Endodermal cell (in vitro differentiated cells): ENCODE measurements at regions not wholly inside any gene's neighbourhood (a gene's known extent, or its start where the extent isn't known, plus 50 kb on each side); places are given as distances from the start of the nearest gene placed in this dataset.

Experiments used
- DNase-seq: peaks from one replicate; pipeline ENCODE4 v3.0.0-alpha.2; 2017
- H3K27ac ChIP-seq: 2 replicates; pipeline ENCODE4 v1.5.1; 2013; ENCODE audit warnings: mild to moderate bottlenecking, low read depth, low read length, moderate library complexity
- H3K27me3 ChIP-seq: 2 replicates; pipeline ENCODE4 v1.6.1; 2013; ENCODE audit warnings: mild to moderate bottlenecking, low read length, moderate library complexity; ENCODE audit not compliant: insufficient read depth, control insufficient read depth, poor library complexity, severe bottlenecking
- H3K36me3 ChIP-seq: 2 replicates; pipeline ENCODE4 v1.7.0; 2013; ENCODE audit warnings: mild to moderate bottlenecking, low read length, moderate library complexity; ENCODE audit not compliant: control insufficient read depth, insufficient read depth
- H3K4me1 ChIP-seq: one replicate; pipeline ENCODE4 v1.7.0; 2013; ENCODE audit warnings: low read length; ENCODE audit not compliant: control insufficient read depth, insufficient read depth
- H3K4me3 ChIP-seq: 2 replicates; pipeline ENCODE4 v1.5.1; 2013; ENCODE audit warnings: mild to moderate bottlenecking, low read length, moderate library complexity
- H3K9ac ChIP-seq: 2 replicates; pipeline ENCODE4 v1.6.1; 2013; ENCODE audit warnings: mild to moderate bottlenecking, low read length, moderate library complexity; ENCODE audit not compliant: poor library complexity, severe bottlenecking; ENCODE audit errors: extremely low read depth
- H3K9me3 ChIP-seq: 2 replicates; pipeline ENCODE4 v1.6.1; 2013; ENCODE audit warnings: mild to moderate bottlenecking, low read length, moderate library complexity; ENCODE audit not compliant: control insufficient read depth
- H3K27ac Mint-ChIP-seq: 2 replicates; pipeline ENCODE4 v1.8.0; 2020; ENCODE audit warnings: mixed read lengths
- H3K27me3 Mint-ChIP-seq: 2 replicates; pipeline ENCODE4 v1.8.0; 2021; ENCODE audit warnings: mild to moderate bottlenecking, mixed read lengths; ENCODE audit not compliant: insufficient read depth
- H3K36me3 Mint-ChIP-seq: 2 replicates; pipeline ENCODE4 v1.8.0; 2020; ENCODE audit warnings: low read depth, mixed read lengths
- H3K4me1 Mint-ChIP-seq: 2 replicates; pipeline ENCODE4 v1.8.0; 2020; ENCODE audit warnings: mixed read lengths
- H3K4me3 Mint-ChIP-seq: 2 replicates; pipeline ENCODE4 v1.8.0; 2020; ENCODE audit warnings: mild to moderate bottlenecking, moderate library complexity, mixed read lengths
- H3K9me3 Mint-ChIP-seq: 2 replicates; pipeline ENCODE4 v1.8.0; 2020; ENCODE audit warnings: mild to moderate bottlenecking, mixed read lengths
- CTCF ChIP-seq: fragments of 200-600 bp; sonication (generic); conservative IDR thresholded peaks from 2 replicates; pipeline ENCODE4 v1.5.0; 2021; ENCODE audit warnings: antibody characterized with exemption, mild to moderate bottlenecking
- WGBS, 2 experiments: methylation state at CpG; one replicate each; pipeline versions ENCODE4 v1.1.5 to v1.1.7; 2013; ENCODE audit warnings: missing lambda C conversion rate in 2 of 2, mixed read lengths in 1 of 2; ENCODE audit not compliant: insufficient coverage in 1 of 2, insufficient read length in 1 of 2; 5-methylcytosine and 5-hydroxymethylcytosine counted together

GRCh38 chr14:27314231-27314630 is 716.4 kb upstream of the NOVA1 start:
- H3K4me3 Mint-ChIP-seq, result no peak overlapping the region
- H3K4me1 ChIP-seq, result no peaks in the 10 kb centered on the region
- no peaks in the 10 kb centered on the region for H3K27me3 ChIP-seq
- no peaks in the 10 kb centered on the region for H3K27me3 Mint-ChIP-seq
- no peak overlapping the region for H3K4me3 ChIP-seq
- no peak overlapping the region for H3K27ac Mint-ChIP-seq
- no peaks in the 10 kb centered on the region for H3K4me1 Mint-ChIP-seq
- no peak overlapping the region for H3K9ac ChIP-seq
- H3K9me3 Mint-ChIP-seq, result peaks cover 15% of the 10 kb centered on the region
- no peaks in the 10 kb centered on the region for H3K36me3 ChIP-seq
- H3K36me3 Mint-ChIP-seq, result no peaks in the 10 kb centered on the region
- DNase-seq, result no peak
- no peak overlapping the region for H3K27ac ChIP-seq
- TF ChIP-seq CTCF, result no peak
- H3K9me3 ChIP-seq, result peaks cover 3% of the 10 kb centered on the region

DNA sequence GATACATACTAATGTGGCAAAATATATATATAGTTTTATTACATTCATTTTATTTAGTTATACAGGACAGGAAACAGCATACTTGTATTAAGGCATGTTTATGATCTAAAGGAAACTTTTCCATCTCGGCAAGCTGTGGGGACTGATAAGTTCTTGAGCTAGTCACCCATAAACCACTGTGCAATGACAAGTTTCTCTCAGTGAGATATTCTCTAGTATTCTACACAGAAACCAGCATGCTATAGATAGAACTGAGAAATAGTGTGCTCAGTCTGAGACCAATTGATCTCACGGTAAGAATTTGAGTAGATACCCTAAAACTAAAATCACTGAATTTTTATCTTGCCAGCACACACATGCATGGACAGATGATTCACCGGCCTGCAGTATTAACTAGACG is 717.6 kb upstream of the NOVA1 start:
- H3K36me3 ChIP-seq, result no peaks in the 10 kb centered on the region
- no peaks in the 10 kb centered on the region for H3K4me1 ChIP-seq
- Mint-ChIP-seq H3K4me1 (no peaks in the 10 kb centered on the region), H3K27ac (no peak overlapping the region), H3K9me3 (peaks cover 8% of the 10 kb centered on the region), H3K4me3 (no peak overlapping the region), H3K36me3 (no peaks in the 10 kb centered on the region), H3K27me3 (no peaks in the 10 kb centered on the region)
- 96 to 100% methylated on average over 1 to 3 of the region's 4 CpGs for WGBS, 2 experiments
- H3K27me3 ChIP-seq, result no peaks in the 10 kb centered on the region
- no peak overlapping the region for H3K4me3 ChIP-seq
- no peak for DNase-seq
- no peak overlapping the region for H3K27ac ChIP-seq
- H3K9ac ChIP-seq, result no peak overlapping the region
- H3K9me3 ChIP-seq, result no peaks in the 10 kb centered on the region
- TF ChIP-seq CTCF, result no peak

- no peak for DNase-seq
Observed at GRCh38 chr14:27315947-27316346, 718.1 kb upstream of the NOVA1 start.

More at GRCh38 chr14:27315947-27316346, 718.1 kb upstream of the NOVA1 start:
- no peaks in the 10 kb centered on the region for H3K4me1 ChIP-seq
- no peak overlapping the region for H3K9ac ChIP-seq
- no peaks in the 10 kb centered on the region for H3K4me1 Mint-ChIP-seq
- no peak overlapping the region for H3K4me3 Mint-ChIP-seq
- H3K27ac Mint-ChIP-seq, result no peak overlapping the region
- H3K27ac ChIP-seq, result no peak overlapping the region
- H3K4me3 ChIP-seq, result no peak overlapping the region
- H3K9me3 ChIP-seq, result no peaks in the 10 kb centered on the region
- no peak for TF ChIP-seq CTCF
- no peaks in the 10 kb centered on the region for H3K36me3 Mint-ChIP-seq
- H3K27me3 ChIP-seq, result no peaks in the 10 kb centered on the region
- no peaks in the 10 kb centered on the region for H3K27me3 Mint-ChIP-seq
- H3K9me3 Mint-ChIP-seq, result peaks cover 3% of the 10 kb centered on the region
- no peaks in the 10 kb centered on the region for H3K36me3 ChIP-seq
